EL (cell line): ENCODE measurements at regions not wholly inside any gene's neighbourhood (a gene's known extent, or its start where the extent isn't known, plus 50 kb on each side); places are given as distances from the start of the nearest gene placed in this dataset.

Source experiments
- DNase-seq: peaks from one replicate; pipeline ENCODE4 v3.0.0-alpha.2; 2016

- no peak for DNase-seq
Observed at GRCh38 chr17:74151551-74152315, 51.7 kb upstream of the RPL38 start.

DNA sequence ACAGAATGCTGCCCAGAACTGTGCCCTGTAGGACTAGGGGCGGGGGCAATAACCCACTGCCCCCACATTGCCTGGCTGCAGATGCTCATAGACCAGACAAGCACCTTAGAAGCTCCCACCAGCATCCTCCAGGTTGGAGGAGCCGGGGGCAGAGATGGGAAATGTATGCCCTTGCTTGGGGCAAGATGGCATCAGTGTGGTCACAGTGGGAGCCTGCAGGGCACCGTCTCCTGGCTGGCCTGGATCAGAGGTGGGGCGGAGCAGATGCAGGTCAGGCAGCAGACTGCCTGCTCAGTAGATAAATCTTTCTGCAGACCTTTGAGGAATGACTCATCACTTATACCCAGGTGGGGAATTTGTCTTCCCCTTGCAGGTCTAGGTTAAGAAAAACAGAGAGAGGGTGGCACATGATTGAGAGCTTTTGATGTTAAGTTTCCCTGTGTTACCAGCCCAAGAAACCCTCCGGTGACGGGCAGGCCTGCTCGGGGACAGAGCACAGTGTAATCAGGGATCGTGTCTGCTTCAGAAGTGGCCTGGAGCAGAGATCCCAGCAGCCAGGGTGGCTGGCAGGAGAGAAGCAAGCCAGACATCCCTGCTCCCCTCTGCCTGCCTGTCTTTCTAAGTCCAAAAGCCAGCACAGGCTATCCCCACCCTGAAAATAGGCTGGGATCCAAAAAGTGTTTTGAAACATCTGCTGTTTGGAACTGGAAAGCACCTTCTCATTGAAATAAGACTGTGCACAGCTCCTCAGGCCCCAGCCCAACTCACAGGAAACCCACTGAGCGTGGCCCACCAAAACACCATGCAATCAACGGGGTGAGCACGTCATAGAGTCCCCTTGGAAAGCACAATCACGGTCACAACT, 50.7 kb upstream of the RPL38 start:
- no peak for DNase-seq

DNA sequence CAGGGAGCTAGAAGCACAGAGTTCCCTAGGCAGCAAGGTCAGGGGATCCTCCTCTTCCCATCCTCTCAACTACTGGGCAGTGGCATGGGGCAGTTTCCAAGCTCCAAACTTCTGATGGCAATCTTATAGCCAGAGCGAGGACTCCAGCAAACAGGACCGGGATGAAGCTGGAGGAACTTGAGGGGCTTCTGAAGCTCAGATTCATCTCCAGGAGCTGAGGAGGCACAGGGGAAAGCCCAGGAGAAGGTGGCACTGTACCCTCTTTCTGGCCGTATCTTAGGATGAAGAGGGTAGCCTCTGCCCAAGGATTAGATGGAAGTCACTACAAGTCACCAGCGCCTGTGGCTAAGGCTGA, 50.0 kb upstream of the RPL38 start:
- no peak for DNase-seq
